Ovary (tissue), 7 donors: ENCODE measurements at regions not wholly inside any gene's neighbourhood (a gene's known extent, or its start where the extent isn't known, plus 50 kb on each side); places are given as distances from the start of the nearest gene placed in this dataset.
"Not testable (repeated sequence)": the region's sequence is repeated elsewhere in the genome, so short reads cannot be mapped to it uniquely, and the experiment has no call there.

Source experiments
- DNase-seq, 5 donors: peaks; one replicate each; pipeline ENCODE4 v3.0.0-alpha.2; 2019 to 2020
- H3K27ac ChIP-seq, 2 donors: fragments of 200-600 bp; one replicate each; pipeline versions ENCODE4 v1.5.1 to v1.8.0; 2019 to 2022
- H3K27me3 ChIP-seq: fragments of 200-600 bp; one replicate; pipeline ENCODE4 v1.8.0; 2022
- H3K36me3 ChIP-seq: fragments of 200-600 bp; sonication (generic); one replicate; pipeline ENCODE4 v1.5.1; 2019
- H3K4me1 ChIP-seq: one replicate; pipeline ENCODE4 v1.8.1; 2013; ENCODE audit warnings: mild to moderate bottlenecking, moderate library complexity; ENCODE audit not compliant: insufficient read depth
- H3K4me3 ChIP-seq: fragments of 200-600 bp; sonication (generic); one replicate; pipeline ENCODE4 v1.5.1; 2017
- H3K9me3 ChIP-seq, 2 donors: fragments of 200-600 bp in 1 of 2; sonication (generic) in 1 of 2; one replicate each; pipeline versions ENCODE4 v1.5.1 to v1.8.1; 2013 to 2019; ENCODE audit warnings: mild to moderate bottlenecking in 1 of 2, moderate library complexity in 1 of 2
- EP300 ChIP-seq: sonication (generic); formaldehyde crosslinking; IDR thresholded peaks from one replicate; pipeline ENCODE4 v1.6.1; 2017; ENCODE audit warnings: antibody characterized with exemption
- POLR2A ChIP-seq: fragments of 450-650 bp; IDR thresholded peaks from one replicate; pipeline ENCODE4 v1.6.1; 2017; ENCODE audit warnings: antibody characterized with exemption, mild to moderate bottlenecking, moderate library complexity
- WGBS, 3 donors: extraction: QIAGEN DNeasy Blood & Tissue Kit in 1 of 3; methylation state at CpG; one replicate each; pipeline versions ENCODE4 v1.1.5 to v1.1.7; 2013 to 2017; 5-methylcytosine and 5-hydroxymethylcytosine counted together
- intact Hi-C, 4 donors: fragments of 100-400 bp; cut with DNase I; formaldehyde crosslinking; loops; one replicate each; pipeline versions ENCODE4 v1.11.0 to v1.15.1; 2022 to 2023
- TF ChIP-seq, protein P1 (sequence below), 3 donors: fragments of 450-650 bp in 2 of 3; fragments of 200-600 bp in 1 of 3; IDR thresholded peaks; one replicate each; pipeline versions ENCODE4 v1.5.1 to v1.8.0; 2016 to 2022; ENCODE audit warnings: antibody characterized with exemption in 3 of 3, mild to moderate bottlenecking in 1 of 3
- donor health status: DM: no; HTN: no; CAD: no; lungs with moderate emphysema.
- donor health status: DM: no; HTN: no; CAD: no.
- donor health status: Bipolar disorder and iron deficiency.
- donor health status: DM: no; HTN: no; CAD: no.
- donor health status: DM: yes; HTN: yes; CAD: no.

DNA sequence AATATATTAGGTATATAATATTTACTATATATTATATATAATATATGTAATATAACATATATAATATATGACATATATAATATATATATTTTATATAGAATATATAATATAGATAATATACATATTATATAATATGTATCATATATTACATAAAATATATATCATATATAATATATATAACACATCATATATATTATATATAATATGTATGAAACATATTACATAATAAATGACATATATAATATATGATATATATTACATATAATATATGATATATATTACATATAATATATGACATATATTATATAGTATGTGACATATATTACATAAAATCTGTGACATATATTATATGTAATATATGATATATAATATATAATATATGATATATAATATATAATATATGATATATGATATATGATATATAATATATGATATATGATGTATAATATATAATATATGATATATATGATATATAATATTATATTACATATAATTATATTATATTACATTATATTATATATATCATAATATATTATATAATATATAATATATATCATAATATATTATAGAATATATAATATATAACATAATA lies 119.5 kb upstream of the RIMBP3 start:
- no peak for DNase-seq
- TF ChIP-seq, protein P1, sequence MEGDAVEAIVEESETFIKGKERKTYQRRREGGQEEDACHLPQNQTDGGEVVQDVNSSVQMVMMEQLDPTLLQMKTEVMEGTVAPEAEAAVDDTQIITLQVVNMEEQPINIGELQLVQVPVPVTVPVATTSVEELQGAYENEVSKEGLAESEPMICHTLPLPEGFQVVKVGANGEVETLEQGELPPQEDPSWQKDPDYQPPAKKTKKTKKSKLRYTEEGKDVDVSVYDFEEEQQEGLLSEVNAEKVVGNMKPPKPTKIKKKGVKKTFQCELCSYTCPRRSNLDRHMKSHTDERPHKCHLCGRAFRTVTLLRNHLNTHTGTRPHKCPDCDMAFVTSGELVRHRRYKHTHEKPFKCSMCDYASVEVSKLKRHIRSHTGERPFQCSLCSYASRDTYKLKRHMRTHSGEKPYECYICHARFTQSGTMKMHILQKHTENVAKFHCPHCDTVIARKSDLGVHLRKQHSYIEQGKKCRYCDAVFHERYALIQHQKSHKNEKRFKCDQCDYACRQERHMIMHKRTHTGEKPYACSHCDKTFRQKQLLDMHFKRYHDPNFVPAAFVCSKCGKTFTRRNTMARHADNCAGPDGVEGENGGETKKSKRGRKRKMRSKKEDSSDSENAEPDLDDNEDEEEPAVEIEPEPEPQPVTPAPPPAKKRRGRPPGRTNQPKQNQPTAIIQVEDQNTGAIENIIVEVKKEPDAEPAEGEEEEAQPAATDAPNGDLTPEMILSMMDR (IDR thresholded peaks at IDR 0.05): no peak
- TF ChIP-seq POLR2A (no peak), EP300 (no peak)
- Histone ChIP-seq H3K9me3 (no peaks in the 10 kb centered on the region), H3K27ac (no peak overlapping the region), H3K27me3 (no peaks in the 10 kb centered on the region), H3K36me3 (no peaks in the 10 kb centered on the region), H3K4me1 (no peaks in the 10 kb centered on the region), H3K4me3 (no peak overlapping the region)
- intact Hi-C loops: no loop called here

DNA sequence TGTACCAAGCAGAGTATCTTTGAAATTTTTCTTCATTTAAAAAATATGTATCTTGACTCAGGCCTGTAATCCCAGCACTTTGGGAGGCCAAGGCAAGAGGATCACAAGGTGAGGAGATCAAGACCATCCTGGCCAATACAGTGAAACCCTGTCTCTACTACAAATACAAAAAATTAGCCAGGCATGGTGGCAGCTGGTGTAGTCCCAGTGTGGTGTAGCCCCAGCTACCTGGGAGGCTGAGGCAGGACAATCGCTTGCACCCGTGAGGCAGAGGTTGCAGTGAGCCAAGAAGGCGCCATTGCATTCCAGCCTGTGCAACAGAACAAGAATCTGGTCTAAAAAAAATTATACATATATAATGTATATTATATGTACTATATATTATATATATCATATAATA lies 118.7 kb upstream of the RIMBP3 start:
- H3K9me3 ChIP-seq, intact Hi-C loops, H3K27ac ChIP-seq, H3K4me1 ChIP-seq, H3K4me3 ChIP-seq, H3K36me3 ChIP-seq, H3K27me3 ChIP-seq: not testable (repeated sequence)
- DNase-seq: peak in 3 of 5 donors; percentile 4 to 17 (median 6)
- WGBS, 3 donors: 78 to 86% (median 82%) methylated on average over 3 of the region's 3 CpGs
